B cell (primary cell): ENCODE measurements at regions not wholly inside any gene's neighbourhood (a gene's known extent, or its start where the extent isn't known, plus 50 kb on each side); places are given as distances from the start of the nearest gene placed in this dataset.

Experiments
- ATAC-seq: fragments of 200-7000 bp; cut with Tn5 transposase; one replicate; pipeline ENCODE4 v1.10.0; 2021; ENCODE audit warnings: low read depth, mild to moderate bottlenecking, moderate number of reproducible peaks, moderate library complexity
- CTCF ChIA-PET: fragments of 350-600 bp; sonication (Branson Sonifier 250); formaldehyde crosslinking; loops from one replicate; lab custom pipeline; 2021; ENCODE audit warnings: antibody characterized with exemption, inconsistent platforms; lab: Charles Lee
- POLR2A ChIA-PET: fragments of 350-600 bp; sonication (Branson Sonifier 250); formaldehyde crosslinking; loops from one replicate; lab custom pipeline; 2021; ENCODE audit warnings: antibody characterized with exemption; lab: Charles Lee
- DNase-seq: peaks from one replicate; pipeline ENCODE4 v3.0.0; 2013
- H2AFZ ChIP-seq: 2 replicates; pipeline ENCODE4 v1.6.1; 2012; ENCODE audit warnings: mild to moderate bottlenecking, low read depth, low read length; ENCODE audit not compliant: insufficient read depth, poor library complexity, severe bottlenecking
- H3K27ac ChIP-seq, 2 donors: 1 replicate in 1 of 2; 2 replicates in 1 of 2; pipeline ENCODE4 v1.5.1; 2012 to 2013; ENCODE audit warnings: low read length in 2 of 2, mild to moderate bottlenecking in 2 of 2, moderate library complexity in 1 of 2
- H3K27me3 ChIP-seq, 4 experiments: fragments of 200-600 bp in 1 of 4; sonication (generic) in 1 of 4; replicated peaks in 1 of 4; 1 replicate in 2 of 4; 2 replicates in 2 of 4; pipeline versions ENCODE4 v1.6.1 to v1.7.0; 2013 to 2016; ENCODE audit warnings: low read length in 3 of 4, mild to moderate bottlenecking in 2 of 4, mixed read lengths in 1 of 4, moderate library complexity in 1 of 4; ENCODE audit not compliant: insufficient read depth in 4 of 4, control insufficient read depth in 3 of 4; ENCODE audit errors: control extremely low read depth in 1 of 4
- H3K36me3 ChIP-seq, 2 experiments: replicated peaks in 1 of 2; 1 replicate in 1 of 2; 2 replicates in 1 of 2; pipeline versions ENCODE4 v1.6.1 to v1.7.1; 2013; ENCODE audit warnings: low read length in 1 of 2; ENCODE audit not compliant: insufficient read depth in 2 of 2, control insufficient read depth in 1 of 2; ENCODE audit errors: control extremely low read depth in 1 of 2, extremely low read depth in 1 of 2
- H3K4me1 ChIP-seq, 2 donors: fragments of 200-600 bp in 1 of 2; sonication (generic) in 1 of 2; 1 replicate in 1 of 2; 2 replicates in 1 of 2; pipeline versions ENCODE4 v1.5.1 to v1.6.1; 2013 to 2017; ENCODE audit warnings: low read length in 2 of 2; ENCODE audit not compliant: control insufficient read depth in 2 of 2, insufficient read depth in 2 of 2
- H3K4me2 ChIP-seq: replicated peaks from 2 replicates; pipeline ENCODE3; 2012; ENCODE audit warnings: mild to moderate bottlenecking, low read depth, low read length; ENCODE audit not compliant: poor library complexity, severe bottlenecking
- H3K4me3 ChIP-seq, 5 experiments: fragments of 200-600 bp in 1 of 5; sonication (generic) in 1 of 5; 1 replicate in 3 of 5; 2 replicates in 2 of 5; pipeline versions ENCODE4 v1.5.1 to v1.7.0; 2011 to 2016; ENCODE audit warnings: low read length in 4 of 5, mild to moderate bottlenecking in 4 of 5, low read depth in 2 of 5, control low read depth in 1 of 5, moderate library complexity in 1 of 5; ENCODE audit not compliant: insufficient read depth in 1 of 5; ENCODE audit errors: control extremely low read depth in 1 of 5, extremely low read depth in 1 of 5
- H3K79me2 ChIP-seq: fragments of 200-600 bp; sonication (generic); one replicate; pipeline ENCODE4 v1.6.0; 2016; ENCODE audit warnings: low read length; ENCODE audit not compliant: control insufficient read depth, insufficient read depth
- H3K9ac ChIP-seq: fragments of 200-600 bp; sonication (generic); 2 replicates; pipeline ENCODE4 v1.6.1; 2017; ENCODE audit warnings: mild to moderate bottlenecking, low read length, moderate library complexity
- H3K9me3 ChIP-seq, 3 donors: one replicate each; pipeline versions ENCODE4 v1.6.1 to v1.7.1; 2013; ENCODE audit warnings: low read length in 2 of 3; ENCODE audit not compliant: control insufficient read depth in 2 of 3, insufficient read depth in 1 of 3; ENCODE audit errors: control extremely low read depth in 1 of 3
- H4K20me1 ChIP-seq: 2 replicates; pipeline ENCODE4 v1.6.0; 2012; ENCODE audit warnings: mild to moderate bottlenecking, low read length; ENCODE audit not compliant: insufficient read depth, control insufficient read depth, poor library complexity, severe bottlenecking
- H3K27ac Mint-ChIP-seq: one replicate; pipeline ENCODE4 v1.8.0; 2021; ENCODE audit warnings: mixed read lengths
- H3K27me3 Mint-ChIP-seq: one replicate; pipeline ENCODE4 v1.8.0; 2021; ENCODE audit warnings: mixed read lengths
- H3K4me1 Mint-ChIP-seq: one replicate; pipeline ENCODE4 v1.8.0; 2021; ENCODE audit warnings: mixed read lengths
- H3K4me3 Mint-ChIP-seq: one replicate; pipeline ENCODE4 v1.8.0; 2021; ENCODE audit warnings: mixed read lengths
- H3K9me3 Mint-ChIP-seq: one replicate; pipeline ENCODE4 v1.8.0; 2022; ENCODE audit warnings: mixed read lengths; ENCODE audit not compliant: insufficient read depth
- CTCF ChIP-seq: fragments of 200-600 bp; IDR thresholded peaks from one replicate; pipeline ENCODE4 v1.8.0; 2022; ENCODE audit warnings: antibody characterized with exemption, mild to moderate bottlenecking
- EZH2 ChIP-seq: IDR thresholded peaks from 2 replicates; pipeline ENCODE4 v1.6.1; 2012; ENCODE audit warnings: borderline replicate concordance, low read depth, mild to moderate bottlenecking, moderate library complexity, low read length; ENCODE audit not compliant: insufficient read depth, poor library complexity, severe bottlenecking
- WGBS: methylation state at CpG from one replicate; pipeline ENCODE4 v1.1.5; 2013; ENCODE audit warnings: missing lambda C conversion rate; ENCODE audit not compliant: insufficient coverage; 5-methylcytosine and 5-hydroxymethylcytosine counted together
- intact Hi-C: fragments of 100-400 bp; cut with micrococcal nuclease; formaldehyde crosslinking; loops from one replicate; pipeline ENCODE4 v1.10.0; 2022

DNA sequence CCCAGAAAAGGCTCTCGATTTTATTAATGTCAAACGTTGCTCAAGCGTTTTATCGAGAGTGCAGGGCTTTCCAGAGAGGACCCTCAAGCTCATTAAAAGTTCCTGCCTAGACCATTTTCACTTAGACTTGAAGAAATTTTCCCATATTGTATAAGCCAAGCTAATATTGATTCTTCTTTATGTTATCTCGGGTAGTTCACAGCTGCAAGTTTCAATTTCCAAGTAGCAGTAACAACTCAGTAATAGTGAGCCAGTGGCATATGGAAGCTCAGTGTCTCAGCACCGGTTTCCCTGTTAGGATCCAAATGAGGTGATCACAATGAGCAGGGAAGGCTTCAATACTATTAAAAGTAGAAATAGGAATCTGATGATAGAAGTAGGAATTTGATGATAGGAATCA, 274.5 kb downstream of the TMX3 start:
- H3K36me3 ChIP-seq: no peaks in the 10 kb centered on the region
- H3K9ac ChIP-seq: no peak overlapping the region
- Mint-ChIP-seq H3K4me1 (no peaks in the 10 kb centered on the region), H3K9me3 (peaks cover 3% of the 10 kb centered on the region), H3K4me3 (no peak overlapping the region), H3K27ac (no peak overlapping the region), H3K27me3 (no peaks in the 10 kb centered on the region)
- no peak overlapping the region for H2AFZ ChIP-seq
- H4K20me1 ChIP-seq: no peaks in the 10 kb centered on the region
- H3K4me2 ChIP-seq: no peak overlapping the region
- H3K79me2 ChIP-seq: no peaks in the 10 kb centered on the region
- TF ChIP-seq CTCF (no peak), EZH2 (no peak)
- H3K27me3 ChIP-seq: no peaks in the 10 kb centered on the region
- CTCF ChIA-PET: no interaction called here
- ATAC-seq (no peak), DNase-seq (no peak)
- H3K4me1 ChIP-seq: no peaks in the 10 kb centered on the region
- no peak overlapping the region for H3K27ac ChIP-seq
- WGBS: 96% methylated on average over 4 of the region's 6 CpGs
- intact Hi-C loops: no loop called here
- no peak overlapping the region for H3K4me3 ChIP-seq
- H3K9me3 ChIP-seq: peaks cover 0 to 2% (median 0%) of the 10 kb centered on the region in 3 donors
- POLR2A ChIA-PET: no interaction called here

- no peaks in the 10 kb centered on the region for H3K79me2 ChIP-seq
- DNase-seq: no peak
- ChIA-PET CTCF (no interaction called here), POLR2A (no interaction called here)
- Mint-ChIP-seq H3K27ac (no peak overlapping the region), H3K4me1 (no peaks in the 10 kb centered on the region), H3K27me3 (no peaks in the 10 kb centered on the region), H3K9me3 (peaks cover 3% of the 10 kb centered on the region), H3K4me3 (no peak overlapping the region)
- H3K9ac ChIP-seq: no peak overlapping the region
- no peaks in the 10 kb centered on the region for H4K20me1 ChIP-seq
- peaks cover 0 to 2% (median 0%) of the 10 kb centered on the region in 3 donors for H3K9me3 ChIP-seq
- intact Hi-C loops: no loop called here
- no peak overlapping the region for H3K4me2 ChIP-seq
- TF ChIP-seq EZH2 (no peak), CTCF (no peak)
- no peak for ATAC-seq
- H3K4me1 ChIP-seq: no peaks in the 10 kb centered on the region
- H3K27ac ChIP-seq: no peak overlapping the region
- no CpG with 5 or more reads among the region's 4 CpGs for WGBS
- H3K27me3 ChIP-seq: no peaks in the 10 kb centered on the region
- no peak overlapping the region for H3K4me3 ChIP-seq
- H3K36me3 ChIP-seq: no peaks in the 10 kb centered on the region
- no peak overlapping the region for H2AFZ ChIP-seq
Observed at GRCh38 chr18:68439642-68440041, 275.3 kb downstream of the TMX3 start.
